ENCODE measurements at regions not wholly inside any gene's neighbourhood (a gene's known extent, or its start where the extent isn't known, plus 50 kb on each side); places are given as distances from the start of the nearest gene placed in this dataset.
A peak's percentile ranks its signal among the peaks of the same experiment; 100 is the strongest.
"Not testable (repeated sequence)": the region's sequence is repeated elsewhere in the genome, so short reads cannot be mapped to it uniquely, and the experiment has no call there.

DNA sequence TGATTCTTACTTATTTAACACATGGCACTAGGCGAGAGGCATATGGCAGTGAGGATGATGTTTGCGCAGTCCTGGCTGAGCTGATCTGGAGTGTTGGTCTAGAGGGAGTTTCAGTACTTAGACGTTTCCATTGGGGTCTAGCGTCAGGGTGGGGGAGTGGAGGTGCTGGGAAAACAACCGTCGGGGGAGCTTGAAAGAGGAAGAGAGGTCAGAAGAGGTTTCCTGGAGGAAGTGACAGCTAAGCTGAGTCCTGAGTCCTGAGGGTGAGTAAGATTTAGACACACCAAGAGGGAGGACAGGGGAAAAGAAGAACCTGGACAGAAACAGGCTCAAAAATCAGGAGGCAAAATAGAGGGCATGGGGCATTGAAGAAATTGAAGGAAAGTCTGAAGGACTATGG, 81.4 kb downstream of the ALOX5AP start:
- DNase-seq (no peak), ATAC-seq (no peak)

DNA sequence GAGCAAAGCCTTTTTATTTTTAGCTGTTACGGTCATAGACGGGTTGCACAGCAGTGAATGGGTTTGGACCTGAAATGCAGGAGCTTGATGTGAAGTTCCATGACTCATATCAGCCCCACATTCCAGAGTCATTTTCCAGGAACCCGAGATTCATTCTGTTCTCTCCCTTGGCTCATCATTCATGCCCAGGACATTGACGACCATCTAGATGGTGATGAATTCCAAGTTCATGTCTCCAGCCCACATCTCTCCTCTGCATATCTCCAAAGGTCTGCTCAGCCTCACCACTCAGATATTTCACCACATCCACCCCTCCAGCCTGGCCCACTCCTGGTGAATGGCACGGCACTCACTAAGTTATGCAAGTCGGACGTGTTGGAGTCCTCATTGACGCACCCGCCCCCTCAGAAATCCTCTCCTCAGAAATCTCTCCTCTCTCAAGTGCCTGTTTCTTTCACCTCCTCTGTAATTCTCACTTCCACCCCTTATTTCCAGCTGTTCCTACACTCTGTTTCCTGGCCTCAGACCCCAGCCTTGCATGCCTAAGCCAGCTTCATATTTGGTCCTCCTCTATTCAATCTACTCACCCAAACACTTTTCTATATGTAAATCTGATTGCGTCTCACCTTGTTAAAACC, 83.1 kb downstream of the ALOX5AP start:
- ATAC-seq (no peak), DNase-seq (no peak)

DNA sequence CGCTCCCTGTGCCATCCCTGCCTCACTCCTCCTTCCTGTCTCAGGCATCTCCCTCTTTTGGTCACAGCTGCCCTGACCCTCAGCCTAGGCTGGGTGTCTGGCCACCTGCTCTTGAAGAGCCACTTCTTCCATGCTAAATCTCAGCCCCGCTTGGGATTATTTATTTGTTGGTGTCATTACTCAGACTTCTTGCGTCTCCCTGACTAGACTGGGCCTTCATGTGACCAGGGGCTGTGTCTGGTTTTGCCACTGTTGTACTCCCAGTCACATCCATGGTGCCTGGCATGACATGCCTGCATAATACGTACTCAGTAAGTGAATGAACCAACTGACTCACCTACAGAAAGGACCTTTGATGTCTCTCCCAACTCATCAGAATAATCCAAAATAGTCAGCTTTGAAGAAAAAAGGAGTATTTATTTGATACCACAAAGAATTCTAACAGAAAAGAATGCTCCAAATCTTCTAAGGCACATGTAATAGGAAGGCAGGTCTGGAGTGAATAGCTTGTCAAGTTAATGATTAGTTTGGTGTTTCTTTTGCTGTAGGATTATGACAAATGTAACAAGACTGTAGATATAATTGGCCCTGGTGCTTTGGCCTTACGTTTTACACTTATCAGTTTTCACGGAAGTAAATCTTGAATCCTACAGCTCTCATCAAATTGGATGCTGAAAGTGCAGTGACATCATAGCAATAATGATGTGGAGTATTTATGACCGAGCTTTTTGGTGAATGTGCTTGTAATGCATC, 84.0 kb downstream of the ALOX5AP start:
- no peak for DNase-seq
- no peak for ATAC-seq

DNA sequence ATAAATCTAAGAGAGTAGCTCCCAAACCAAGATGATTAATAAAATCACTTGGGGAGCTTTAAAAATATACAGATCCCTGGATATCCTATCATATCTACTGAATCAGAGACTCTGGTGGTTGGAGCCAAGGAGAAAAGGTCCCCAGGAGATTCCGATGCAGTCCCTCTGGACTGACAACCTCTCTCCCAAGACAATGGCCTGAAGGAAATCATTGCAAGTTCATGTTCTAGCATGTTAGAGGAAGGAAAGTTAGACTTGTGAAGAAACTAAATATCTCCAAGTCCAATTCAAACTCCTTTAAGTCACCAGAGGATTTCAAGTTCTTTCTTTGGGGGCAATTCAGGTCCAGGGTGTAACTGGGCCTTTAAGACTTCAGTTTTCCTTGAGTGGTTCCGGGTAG, 84.7 kb upstream of the MEDAG start:
- no peak for ATAC-seq
- DNase-seq = no peak

DNA sequence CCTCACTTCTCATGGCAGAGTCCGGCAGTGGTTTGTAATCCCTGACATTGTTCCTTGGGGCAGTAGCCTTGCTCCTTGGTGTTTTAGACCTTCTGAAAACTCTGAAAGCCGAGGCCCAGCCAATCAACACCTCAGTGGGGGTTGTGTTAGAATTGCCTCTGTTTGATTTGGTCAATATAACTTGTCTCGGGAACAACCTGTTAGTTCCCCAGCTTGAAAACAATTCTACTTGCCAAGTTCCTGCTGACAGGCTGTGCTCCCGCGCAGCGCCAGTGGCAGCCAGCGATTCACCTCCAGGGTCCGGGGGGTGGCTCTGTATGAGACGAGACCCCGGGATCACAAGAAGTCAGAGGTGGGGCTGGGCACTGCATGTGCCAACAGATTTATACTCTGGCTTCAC, 81.4 kb upstream of the MEDAG start:
- ATAC-seq = no peak
- no peak for DNase-seq

DNA sequence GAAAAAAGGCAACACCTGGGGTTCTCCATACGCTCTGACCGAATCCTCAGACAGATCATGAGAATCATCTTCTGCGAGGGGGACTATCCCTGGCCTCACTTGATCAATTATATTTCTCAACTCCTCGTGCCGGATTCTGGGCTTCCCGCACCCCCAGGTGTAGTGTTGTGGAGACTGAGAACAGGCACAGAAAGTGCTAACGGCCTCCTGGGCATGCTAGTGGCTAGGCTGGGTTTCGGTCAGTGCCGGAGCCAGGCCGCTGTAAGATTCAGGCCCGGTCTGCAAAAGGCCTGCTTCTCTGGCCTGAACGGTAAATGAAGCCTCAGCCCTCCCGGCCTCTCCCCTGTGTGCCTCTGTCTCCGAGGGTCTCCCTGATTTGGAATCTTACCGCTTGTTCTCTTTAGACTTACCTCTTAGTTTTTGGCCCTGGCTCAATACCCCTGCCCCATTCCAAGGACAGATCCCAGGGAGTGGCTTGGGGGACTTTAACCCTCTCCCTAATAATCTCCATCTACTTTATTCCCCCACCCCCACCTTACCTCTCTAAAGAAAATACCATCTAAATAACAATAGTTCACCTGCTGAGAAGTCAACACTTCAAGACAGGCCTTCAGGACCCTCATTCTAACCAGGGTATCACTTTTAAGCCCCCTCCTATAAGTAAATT, 79.0 kb upstream of the MEDAG start:
- ATAC-seq (no peak), DNase-seq (no peak)

DNA sequence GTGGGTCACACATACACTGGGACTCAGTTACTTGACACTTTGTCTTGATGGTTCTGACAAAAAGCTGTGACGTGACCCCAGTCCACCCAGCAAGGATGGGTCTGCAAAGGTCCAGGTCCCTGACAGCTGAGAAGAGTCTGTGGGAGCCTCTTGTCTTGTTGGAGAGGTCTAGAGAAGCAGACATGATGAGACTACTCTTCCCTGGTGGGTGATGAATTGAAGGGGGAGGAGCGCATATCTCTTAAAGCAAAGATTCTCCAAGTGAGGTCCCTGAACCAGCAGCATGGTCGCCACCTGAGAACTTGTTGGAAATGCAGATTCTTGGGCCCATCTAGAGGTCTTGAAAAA, 78.5 kb upstream of the MEDAG start:
- ATAC-seq = no peak
- DNase-seq = no peak

DNA sequence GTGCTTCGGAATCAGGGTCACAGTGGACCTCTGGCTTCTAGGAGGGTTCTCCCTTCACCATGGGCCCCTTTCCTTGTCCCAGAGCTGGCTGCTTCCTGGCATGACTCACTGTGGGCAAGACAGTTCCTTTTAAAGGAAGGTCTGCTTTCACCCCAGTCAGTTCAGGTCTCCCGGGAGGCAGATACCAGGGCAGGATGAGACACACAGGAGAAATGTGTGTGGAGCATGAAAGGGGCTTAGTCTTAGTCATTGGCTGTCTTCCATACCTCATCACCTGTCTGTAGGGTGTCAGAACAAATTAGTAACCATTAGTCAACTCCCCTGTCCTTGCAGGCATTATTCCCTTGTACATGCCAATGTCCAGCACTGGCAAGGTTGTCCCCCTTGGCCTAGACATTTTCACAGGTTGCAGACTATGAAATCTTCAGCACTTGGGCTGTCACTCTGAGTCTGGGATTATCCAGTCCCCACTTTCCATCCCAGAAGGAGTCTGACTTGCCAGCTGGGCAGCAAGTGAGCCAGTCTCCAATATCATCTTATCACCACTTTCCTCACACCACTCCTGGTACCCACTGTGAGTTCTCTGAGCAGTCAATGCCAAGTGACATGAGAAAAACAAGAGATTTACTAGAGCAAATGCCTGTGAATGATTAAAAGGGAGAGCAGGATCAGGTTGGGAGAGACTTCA, 76.8 kb upstream of the MEDAG start:
- ATAC-seq = no peak
- DNase-seq = no peak

DNA sequence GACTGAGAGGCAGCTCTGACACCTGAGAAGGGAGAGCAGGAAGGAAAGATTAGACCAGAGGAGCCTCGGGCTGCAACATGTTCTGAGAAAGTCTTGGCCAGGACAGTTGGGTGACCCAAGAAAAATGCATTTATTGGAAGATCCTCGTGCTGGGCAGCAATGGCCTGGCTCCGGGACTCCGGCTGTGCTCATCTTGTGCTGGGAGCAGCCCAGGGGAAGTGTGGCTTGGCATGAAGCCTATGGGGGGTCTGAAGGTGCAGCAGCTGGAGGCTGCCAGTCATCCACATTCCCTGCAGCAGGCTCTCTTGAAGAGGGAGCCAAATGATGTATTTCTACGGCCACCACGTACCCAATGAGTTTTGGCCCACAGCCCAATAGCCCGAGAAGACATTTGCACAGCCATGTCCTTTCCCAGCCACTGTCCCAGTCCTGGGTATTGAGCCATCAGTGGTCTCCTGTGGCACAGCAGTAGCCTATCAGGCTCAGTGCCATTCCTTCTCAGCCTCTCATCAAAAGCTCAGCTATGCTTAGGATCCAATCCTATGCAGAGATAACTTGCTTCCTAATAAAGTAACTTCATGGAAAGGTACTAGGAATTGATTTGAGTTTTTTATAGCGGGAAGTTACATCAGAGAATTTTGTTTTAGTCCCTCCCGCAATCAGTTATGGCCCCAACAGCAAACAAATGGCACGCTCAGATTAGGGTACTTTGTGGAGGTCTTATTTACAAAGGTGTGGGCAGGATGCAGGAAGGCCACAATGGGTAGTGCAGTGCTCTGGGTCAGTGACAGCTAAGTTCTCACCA, 76.0 kb upstream of the MEDAG start:
- ATAC-seq = no peak

DNA sequence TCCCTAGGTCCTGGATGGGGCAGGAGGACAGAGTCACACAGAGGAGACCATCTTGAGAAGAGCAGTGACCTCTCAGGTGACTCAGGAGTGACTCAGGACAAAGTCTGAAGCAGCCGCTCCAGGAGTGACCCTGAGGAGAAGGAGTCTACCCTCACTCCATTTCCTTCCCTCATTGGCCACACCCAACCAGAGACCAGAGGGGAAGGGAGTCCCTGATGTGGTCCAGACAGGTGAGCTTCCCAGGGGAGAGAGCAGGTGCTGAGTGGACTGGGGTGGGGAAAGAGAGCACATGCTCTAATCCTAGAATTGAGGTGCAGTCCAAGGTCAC, 75.5 kb upstream of the MEDAG start:
- ATAC-seq = no peak

More for the DNA sequence above, 76.0 kb upstream of the MEDAG start:
- no peak for DNase-seq

DNA sequence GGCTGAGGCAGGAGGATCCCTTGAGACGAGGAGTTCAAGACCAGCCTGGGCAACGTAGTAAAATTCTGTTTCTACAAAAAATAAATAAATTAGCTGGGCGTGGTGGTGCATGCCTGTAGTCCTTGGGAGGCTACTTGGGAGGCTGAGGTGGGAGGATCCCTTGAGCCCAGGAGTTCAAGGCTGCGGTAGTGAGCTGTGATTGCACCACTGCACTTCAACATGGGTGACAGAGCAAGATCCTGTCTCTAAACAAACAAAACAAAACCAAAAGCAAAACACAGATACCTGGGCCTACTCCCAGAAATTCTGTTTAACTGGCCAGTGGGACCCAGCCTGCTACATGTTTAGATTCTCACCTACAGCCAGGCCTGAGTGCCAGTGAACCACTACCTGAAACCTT, 74.6 kb upstream of the MEDAG start:
- no peak for DNase-seq
- ATAC-seq = no peak

More for the DNA sequence above, 75.5 kb upstream of the MEDAG start:
- DNase-seq = no peak

DNA sequence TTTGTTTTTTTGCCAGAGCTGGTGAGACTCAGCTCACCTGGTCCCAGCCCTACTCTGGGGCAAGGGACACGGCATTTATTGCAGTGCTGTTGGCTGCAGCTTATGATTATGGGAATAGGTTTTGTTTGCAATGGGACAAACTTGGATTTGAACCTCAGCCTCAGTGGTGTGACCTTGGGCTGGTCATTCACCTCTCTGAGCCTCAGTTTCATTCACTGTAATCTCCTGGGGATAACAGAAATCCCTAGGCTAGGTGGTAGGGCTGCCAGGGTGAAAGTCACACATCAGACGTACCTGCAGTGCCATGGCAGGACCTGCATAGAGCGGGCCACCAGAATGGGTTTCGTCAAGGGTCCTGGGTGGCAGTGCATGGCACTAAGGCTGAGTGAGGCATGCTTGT, 73.7 kb upstream of the MEDAG start:
- DNase-seq (no peak), ATAC-seq (no peak)

DNA sequence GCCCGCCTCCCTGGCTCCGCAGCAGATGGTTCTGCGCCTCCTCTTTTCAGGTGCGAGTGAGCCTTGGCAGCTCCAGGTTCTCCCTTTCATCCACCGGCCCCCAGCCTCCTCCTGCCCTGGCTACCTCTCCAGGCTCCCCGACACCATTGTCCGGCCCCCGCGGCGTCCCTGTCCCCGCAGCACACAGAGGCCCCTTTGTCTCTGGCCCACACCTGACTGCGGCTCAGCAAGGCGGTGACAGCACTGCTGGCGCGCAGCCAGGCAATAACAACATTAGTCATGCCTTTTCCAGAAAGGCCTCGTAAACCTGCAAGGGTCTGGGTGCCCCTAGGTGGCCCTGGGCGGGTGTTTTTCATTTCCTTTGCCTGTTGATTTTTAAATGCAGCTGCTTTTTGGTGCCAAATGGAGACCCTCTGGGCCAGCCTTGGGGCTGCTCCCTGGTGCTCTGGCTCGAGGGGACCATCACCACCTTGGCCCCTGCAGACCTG, 73.2 kb upstream of the MEDAG start:
- peak; percentile 69 for ATAC-seq

DNA sequence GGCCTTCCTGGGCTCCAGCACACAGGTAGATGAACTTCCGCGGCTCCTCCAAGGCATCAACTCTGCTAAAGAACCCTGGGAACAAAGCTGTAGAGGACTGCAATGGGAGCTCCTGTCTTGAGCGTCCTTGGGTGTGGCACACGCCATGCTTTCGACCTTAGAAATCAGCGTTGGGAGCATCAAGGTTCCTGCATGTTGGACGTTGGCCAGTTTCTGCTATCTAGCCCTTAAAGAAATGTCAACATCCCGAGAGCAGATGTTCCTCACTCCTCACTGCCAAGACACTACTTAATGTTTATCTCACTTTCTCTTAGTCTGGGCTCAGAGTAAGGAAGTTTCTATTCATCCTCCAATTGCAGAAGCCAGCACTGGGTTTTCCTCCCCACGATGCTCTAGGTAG, 70.6 kb upstream of the MEDAG start:
- ATAC-seq (no peak), DNase-seq (no peak)

More for the DNA sequence above, 73.2 kb upstream of the MEDAG start:
- peak; percentile 54 for DNase-seq

DNA sequence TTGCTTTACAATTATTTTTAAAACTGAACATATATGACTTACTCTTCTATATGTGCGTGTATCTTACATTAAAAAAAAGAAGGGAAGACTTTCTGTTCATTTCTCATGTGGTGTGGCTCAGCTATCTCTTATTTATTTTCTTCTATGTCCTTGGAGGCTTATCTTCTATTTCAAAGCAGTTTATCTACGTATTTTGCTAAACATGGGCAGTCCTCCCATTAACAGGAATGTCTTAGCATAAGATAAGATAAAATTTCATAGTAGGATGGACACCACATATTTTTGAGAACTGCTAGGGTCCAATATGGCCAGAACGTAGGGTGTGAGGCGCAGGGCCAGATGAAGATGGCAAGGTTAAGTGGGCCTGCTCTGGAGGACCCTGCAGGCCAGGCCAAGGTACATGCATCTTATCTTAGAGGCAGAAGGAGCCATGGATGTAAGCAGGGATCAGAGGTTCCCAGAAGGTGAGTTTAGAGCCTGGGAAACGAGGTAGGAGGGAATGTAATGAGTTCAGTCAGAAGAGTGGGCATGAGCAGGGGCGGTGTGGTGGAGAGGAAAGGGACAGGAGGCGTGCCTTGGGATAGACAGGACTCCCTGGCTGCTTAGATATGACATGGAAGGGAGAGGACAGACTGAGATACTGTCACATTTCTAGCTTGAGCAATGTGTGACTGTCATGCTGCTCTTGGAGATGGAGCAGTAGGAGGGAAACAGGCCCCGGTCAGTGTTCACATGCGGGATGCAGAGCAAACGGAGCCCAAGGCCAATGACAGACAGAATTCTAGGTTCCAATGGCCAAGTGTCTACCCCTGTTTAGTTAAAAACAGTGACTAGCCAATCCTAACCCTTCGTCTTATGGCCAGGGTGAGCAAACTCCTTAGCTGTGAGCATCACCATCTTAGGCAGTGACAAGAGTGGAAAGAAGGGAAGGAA, 68.6 kb upstream of the MEDAG start:
- ATAC-seq (no peak), DNase-seq (no peak)

DNA sequence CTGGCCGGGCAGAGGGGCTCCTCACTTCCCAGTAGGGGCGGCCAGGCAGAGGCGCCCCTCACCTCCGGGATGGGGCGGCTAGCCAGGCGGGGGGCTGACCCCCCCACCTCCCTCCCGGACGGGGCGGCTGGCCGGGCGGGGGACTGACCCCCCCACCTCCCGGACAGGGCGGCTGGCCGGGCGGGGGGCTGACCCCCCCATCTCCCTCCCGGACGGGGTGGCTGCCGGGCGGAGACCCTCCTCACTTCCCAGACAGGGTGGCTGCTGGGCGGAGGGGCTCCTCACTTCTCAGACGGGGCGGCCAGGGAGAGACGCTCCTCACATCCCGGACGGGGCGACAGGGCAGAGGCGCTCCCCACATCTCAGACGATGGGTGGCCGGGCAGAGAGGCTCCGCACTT, 66.4 kb upstream of the MEDAG start:
- not testable (repeated sequence) for DNase-seq, ATAC-seq

DNA sequence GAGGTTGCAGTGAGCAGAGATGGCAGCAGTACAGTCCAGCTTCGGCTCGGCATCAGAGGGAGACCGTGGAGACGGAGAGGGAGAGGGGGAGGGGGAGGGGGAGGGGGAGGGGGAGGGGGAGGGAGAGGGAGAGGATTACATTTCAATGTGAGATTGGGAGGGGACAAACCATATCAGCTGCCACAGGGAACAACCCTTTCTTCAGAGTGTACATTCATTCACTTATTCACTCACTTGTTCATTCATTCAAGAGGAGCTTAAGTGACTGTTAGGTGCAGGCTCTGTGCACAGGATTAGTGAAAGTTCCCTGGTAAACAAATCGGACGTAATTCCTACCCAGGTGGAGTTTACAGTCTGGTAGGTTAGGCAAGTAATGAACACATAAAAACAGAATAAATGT, 65.6 kb upstream of the MEDAG start:
- DNase-seq (no peak), ATAC-seq (no peak)

DNA sequence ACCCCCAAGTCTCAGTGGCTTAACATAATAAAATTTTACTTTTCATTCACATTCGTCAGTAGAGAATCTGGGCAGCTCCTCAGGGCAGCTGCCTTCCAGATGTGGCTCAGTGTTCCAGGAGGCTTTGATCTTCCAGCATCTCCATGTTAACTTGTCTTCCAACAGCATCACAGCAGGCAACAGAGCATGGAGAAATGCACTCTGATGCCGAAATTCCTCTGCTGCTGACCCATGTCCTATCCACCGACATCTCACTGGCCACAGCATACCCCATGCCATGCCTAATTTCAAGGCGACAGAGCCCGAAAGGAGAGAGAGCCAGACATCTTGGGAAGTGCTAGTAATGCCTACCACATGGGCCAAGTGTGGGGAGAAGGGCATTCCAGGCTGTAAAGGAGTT, 64.9 kb upstream of the MEDAG start:
- DNase-seq (no peak), ATAC-seq (no peak)

DNA sequence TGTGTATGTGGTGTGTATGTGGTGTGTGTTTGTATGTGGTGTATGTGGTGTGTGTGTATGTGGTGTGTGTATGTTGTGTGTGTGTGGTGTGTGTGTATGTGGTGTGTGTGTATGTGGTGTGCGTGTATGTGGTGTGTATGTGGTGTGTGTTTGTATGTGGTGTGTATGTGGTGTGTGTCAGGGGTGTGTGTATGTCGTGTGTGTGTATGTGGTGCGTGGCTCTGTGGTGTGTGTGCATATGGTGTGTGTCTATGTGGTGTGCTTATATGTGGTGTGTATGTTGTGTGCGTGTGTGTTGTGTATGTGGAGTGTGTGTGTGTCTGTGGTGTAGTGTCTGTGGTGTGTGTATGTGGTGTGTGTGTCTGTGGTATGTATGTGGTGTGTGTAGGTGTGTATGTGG, 62.5 kb upstream of the MEDAG start:
- DNase-seq (no peak), ATAC-seq (no peak)

DNA sequence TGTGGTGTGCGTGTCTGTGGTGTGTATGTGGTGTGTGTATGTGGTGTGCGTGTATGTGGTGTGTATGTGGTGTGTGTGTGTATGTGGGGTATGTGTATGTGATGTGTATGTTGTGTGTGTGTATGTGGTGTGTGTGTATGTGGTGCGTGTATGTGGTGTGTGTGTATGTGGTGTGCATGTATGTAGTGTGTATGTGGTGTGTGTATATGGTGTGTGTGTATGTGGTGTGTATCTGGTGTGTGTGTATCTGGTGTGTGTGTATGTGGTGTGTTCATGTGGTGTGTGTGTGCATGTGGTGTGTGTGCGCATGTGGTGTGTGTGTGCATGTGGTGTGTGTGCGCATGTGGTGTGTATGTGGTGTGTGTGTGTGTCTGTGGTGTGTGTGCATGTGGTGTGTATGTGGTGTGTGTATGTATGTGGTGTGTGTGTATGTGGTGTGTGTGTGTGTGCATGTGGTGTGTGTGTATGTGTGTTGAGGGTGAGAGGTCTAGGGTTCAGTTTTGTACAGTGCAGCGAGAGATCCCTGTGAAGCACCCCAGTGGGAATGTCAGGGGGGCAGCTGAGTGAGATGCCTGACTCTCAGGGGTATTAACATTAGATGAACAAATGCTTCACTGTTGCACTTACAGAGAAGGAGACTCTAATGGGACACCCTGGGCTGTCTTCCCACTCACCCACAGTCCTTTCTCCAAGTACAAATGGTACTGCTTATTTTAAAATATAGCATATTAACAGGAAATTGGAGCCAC, 61.3 kb upstream of the MEDAG start:
- ATAC-seq = peak; percentile 17
- no peak for DNase-seq
